ENCODE measurements at regions not wholly inside any gene's neighbourhood (a gene's known extent, or its start where the extent isn't known, plus 50 kb on each side); places are given as distances from the start of the nearest gene placed in this dataset.

DNA sequence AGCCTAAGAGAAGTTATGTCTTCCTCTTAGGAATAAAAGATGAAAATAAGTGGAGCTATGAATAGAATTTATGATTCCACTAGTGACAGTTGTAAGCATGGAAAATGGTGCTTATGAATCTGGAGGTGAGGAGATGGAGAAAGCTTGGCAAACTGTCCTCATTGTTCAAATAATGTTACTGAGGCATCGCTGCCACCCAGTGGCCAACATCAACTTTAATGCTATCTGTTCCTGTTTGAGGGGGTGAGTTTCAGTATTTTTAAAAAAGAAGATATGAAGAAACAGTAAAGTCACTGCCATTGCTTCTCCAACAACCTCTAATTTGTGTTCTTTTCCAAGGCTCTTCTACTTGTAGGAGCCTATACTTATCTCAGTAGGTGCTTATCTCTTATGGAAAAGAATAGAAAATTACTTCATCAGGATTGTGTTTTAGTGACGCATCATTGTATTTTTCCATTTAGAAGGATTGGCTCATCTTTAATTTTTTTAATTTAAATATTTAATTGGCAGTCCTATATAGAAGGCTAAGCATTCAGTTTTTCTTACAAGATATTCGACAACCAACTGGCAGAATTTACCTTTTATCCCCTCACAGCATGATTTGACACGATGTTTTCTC lies 260.4 kb upstream of the P2RY1 start:
- no peaks in the 10 kb centered on the region for H3K27me3 ChIP-seq (ENCODE audit: low read depth)
- TF ChIP-seq, protein P1, sequence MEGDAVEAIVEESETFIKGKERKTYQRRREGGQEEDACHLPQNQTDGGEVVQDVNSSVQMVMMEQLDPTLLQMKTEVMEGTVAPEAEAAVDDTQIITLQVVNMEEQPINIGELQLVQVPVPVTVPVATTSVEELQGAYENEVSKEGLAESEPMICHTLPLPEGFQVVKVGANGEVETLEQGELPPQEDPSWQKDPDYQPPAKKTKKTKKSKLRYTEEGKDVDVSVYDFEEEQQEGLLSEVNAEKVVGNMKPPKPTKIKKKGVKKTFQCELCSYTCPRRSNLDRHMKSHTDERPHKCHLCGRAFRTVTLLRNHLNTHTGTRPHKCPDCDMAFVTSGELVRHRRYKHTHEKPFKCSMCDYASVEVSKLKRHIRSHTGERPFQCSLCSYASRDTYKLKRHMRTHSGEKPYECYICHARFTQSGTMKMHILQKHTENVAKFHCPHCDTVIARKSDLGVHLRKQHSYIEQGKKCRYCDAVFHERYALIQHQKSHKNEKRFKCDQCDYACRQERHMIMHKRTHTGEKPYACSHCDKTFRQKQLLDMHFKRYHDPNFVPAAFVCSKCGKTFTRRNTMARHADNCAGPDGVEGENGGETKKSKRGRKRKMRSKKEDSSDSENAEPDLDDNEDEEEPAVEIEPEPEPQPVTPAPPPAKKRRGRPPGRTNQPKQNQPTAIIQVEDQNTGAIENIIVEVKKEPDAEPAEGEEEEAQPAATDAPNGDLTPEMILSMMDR (IDR thresholded peaks at IDR 0.05; ENCODE audit: borderline replicate concordance), result peak; percentile 76
- peaks cover 13% of the 10 kb centered on the region for H3K4me1 ChIP-seq
- peak; percentile 45 for DNase-seq
- H3K4me3 ChIP-seq, result no peak overlapping the region
- no peaks in the 10 kb centered on the region for H3K36me3 ChIP-seq
- intact Hi-C loops (cut with micrococcal nuclease), result loop anchor here (10.0 kb wide), 1 partner anchor 390 kb away; no protein-coding TSS in a partner anchor
- H3K9me3 ChIP-seq (replicated peaks), result no peaks in the 10 kb centered on the region
- no peak overlapping the region for H3K27ac ChIP-seq (replicated peaks)

DNA sequence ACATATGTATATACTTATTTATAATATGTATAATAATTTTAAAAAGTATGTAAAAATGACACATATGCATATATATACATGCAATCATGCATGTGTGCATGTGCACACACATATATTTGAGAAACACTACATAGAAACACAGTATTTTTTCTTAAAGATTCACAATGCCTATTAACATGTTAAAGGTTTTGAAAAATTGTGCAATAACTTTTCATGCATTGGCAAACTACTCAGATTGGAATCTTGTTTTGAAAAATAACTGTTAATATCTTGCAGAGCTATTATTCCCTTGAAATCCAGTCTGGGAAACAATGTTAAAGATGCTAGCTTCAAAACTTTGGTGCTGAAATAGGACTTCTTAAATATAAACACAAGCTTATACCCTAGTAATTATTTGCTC lies 256.2 kb upstream of the P2RY1 start:
- no peaks in the 10 kb centered on the region for H3K9me3 ChIP-seq (replicated peaks)
- H3K27me3 ChIP-seq (ENCODE audit: low read depth), result no peaks in the 10 kb centered on the region
- TF ChIP-seq, protein P1 (IDR thresholded peaks at IDR 0.05; ENCODE audit: borderline replicate concordance), result no peak
- DNase-seq, result no peak
- H3K4me3 ChIP-seq, result no peak overlapping the region
- intact Hi-C loops (cut with micrococcal nuclease), result loop anchor here (10.0 kb wide), 1 partner anchor 394 kb away; no protein-coding TSS in a partner anchor
- no peaks in the 10 kb centered on the region for H3K36me3 ChIP-seq
- H3K27ac ChIP-seq (replicated peaks), result no peak overlapping the region
- H3K4me1 ChIP-seq, result peaks cover 11% of the 10 kb centered on the region

DNA sequence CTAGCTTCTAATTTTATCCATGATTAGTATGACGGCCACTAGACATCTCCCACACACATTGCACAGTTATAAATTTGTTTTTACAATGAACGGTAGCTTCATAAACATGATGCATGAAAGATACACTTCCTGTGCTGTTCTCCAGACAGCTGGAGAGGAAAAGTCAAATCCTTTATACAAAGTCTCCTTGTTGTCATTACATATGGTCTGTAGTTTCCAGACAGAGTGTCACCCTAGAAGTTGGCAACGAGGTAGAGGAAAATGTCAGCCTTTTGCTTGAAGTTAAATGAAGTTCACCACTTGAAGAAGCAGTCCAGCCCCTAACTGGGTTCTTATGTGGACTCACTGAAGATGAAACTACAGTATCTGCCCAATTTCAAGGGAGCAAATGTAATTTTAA lies 253.0 kb upstream of the P2RY1 start:
- Histone ChIP-seq H3K4me3 (no peak overlapping the region), H3K27me3 (ENCODE audit: low read depth) (no peaks in the 10 kb centered on the region), H3K9me3 (replicated peaks) (no peaks in the 10 kb centered on the region), H3K36me3 (no peaks in the 10 kb centered on the region), H3K4me1 (peaks cover 9% of the 10 kb centered on the region), H3K27ac (replicated peaks) (no peak overlapping the region)
- TF ChIP-seq, protein P1 (IDR thresholded peaks at IDR 0.05; ENCODE audit: borderline replicate concordance), result no peak
- DNase-seq, result no peak
- intact Hi-C loops (cut with micrococcal nuclease), result no loop called here

DNA sequence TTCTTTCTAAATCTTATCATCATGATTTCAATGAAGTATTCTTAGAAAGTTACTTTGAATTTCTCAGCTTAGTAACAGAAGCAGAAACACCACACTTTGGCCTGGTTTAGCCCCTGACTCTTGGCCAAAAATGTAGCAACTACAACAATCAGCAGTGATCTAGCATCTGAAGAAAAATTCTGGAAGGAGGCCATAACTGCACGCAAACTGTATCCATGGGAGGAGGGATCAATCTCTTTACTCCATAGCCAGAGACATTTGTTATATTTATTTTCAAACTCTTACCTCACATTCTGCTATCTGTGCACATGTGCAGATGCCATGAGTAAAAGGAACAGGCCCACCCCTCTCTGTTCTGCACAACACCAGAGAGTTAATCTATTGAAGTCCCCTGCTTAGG lies 251.0 kb upstream of the P2RY1 start:
- intact Hi-C loops (cut with micrococcal nuclease), result no loop called here
- no peaks in the 10 kb centered on the region for H3K36me3 ChIP-seq
- DNase-seq, result no peak

DNA sequence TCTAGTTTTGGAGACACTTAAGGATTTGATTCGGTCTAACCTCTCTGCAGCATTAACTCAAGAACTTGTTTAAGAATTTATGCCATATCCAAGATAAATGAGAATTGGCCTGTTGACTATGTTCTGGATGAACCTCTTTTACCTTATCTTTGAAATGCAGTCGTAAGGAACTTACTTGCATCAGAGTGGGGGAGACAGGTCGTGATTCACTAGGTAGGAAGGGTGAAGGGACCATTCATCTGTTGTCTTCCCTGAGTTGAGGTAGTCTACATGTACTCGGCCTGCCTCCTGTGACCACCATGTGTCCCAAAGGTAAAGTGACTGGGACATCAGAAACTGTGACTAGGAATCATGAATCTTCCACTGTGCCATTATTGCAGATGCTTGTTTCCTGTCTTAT lies 248.0 kb upstream of the P2RY1 start:
- no peak for DNase-seq
- H3K36me3 ChIP-seq, result no peaks in the 10 kb centered on the region
- intact Hi-C loops (cut with micrococcal nuclease), result no loop called here
- H3K4me3 ChIP-seq, result no peak overlapping the region
- TF ChIP-seq, protein P1 (IDR thresholded peaks at IDR 0.05; ENCODE audit: borderline replicate concordance), result no peak
- no peaks in the 10 kb centered on the region for H3K27me3 ChIP-seq (ENCODE audit: low read depth)
- peaks cover 18% of the 10 kb centered on the region for H3K4me1 ChIP-seq
- H3K9me3 ChIP-seq (replicated peaks), result no peaks in the 10 kb centered on the region
- H3K27ac ChIP-seq (replicated peaks), result no peak overlapping the region

More for the DNA sequence above, 251.0 kb upstream of the P2RY1 start:
- no peak overlapping the region for H3K27ac ChIP-seq (replicated peaks)
- no peak overlapping the region for H3K4me3 ChIP-seq
- H3K9me3 ChIP-seq (replicated peaks), result no peaks in the 10 kb centered on the region
- H3K27me3 ChIP-seq (ENCODE audit: low read depth), result no peaks in the 10 kb centered on the region
- TF ChIP-seq, protein P1 (IDR thresholded peaks at IDR 0.05; ENCODE audit: borderline replicate concordance), result no peak
- H3K4me1 ChIP-seq, result peaks cover 9% of the 10 kb centered on the region

Data from left ventricle myocardium inferior (tissue), 1 donor.